ENCODE measurements at regions not wholly inside any gene's neighbourhood (a gene's known extent, or its start where the extent isn't known, plus 50 kb on each side); places are given as distances from the start of the nearest gene placed in this dataset.

DNA sequence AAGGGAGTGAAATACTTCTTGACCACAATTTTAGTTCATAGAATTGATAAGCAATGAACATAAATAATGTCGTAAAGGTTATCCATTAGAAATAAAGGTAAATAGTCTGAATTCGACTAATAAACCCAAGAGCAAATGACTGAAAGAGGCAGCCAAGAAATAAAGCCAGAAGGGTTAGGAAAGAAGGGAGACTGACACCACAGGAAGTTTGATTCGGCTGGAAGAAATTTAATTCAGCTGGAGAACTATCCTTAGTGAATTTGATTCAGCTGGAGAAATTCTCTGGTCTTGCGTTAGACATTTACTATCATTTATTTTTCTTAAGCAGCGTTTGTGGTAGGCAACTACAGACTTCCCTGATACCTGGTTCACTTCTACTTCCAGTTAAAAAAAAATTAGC is 429.6 kb downstream of the PID1 start:
- no peak overlapping the region for H2AFZ ChIP-seq (ENCODE audit: low read depth, low read length)
- no TSS peak for BruUV-seq (replicated peaks)
- dilution Hi-C loops (cut with MboI; ENCODE audit: extremely low pct_ligation_motif_present, low sequenced_read_pairs): no loop called here
- no peaks in the 10 kb centered on the region for H3K36me3 ChIP-seq (ENCODE audit: control insufficient read depth in 2 of 2, extremely low read depth in 1 of 2, insufficient read depth in 2 of 2, low read length in 2 of 2)
- no peaks in the 10 kb centered on the region for H3K79me2 ChIP-seq (ENCODE audit: control insufficient read depth, insufficient read depth, low read length)
- no peaks in the 10 kb centered on the region for H3K27me3 ChIP-seq (ENCODE audit: control insufficient read depth in 2 of 2, insufficient read depth in 2 of 2, low read length in 2 of 2)
- H3K4me1 ChIP-seq (ENCODE audit: control insufficient read depth, extremely low read depth, insufficient read depth, low read length): no peaks in the 10 kb centered on the region
- H3K9me1 ChIP-seq (replicated peaks; ENCODE audit: control insufficient read depth, extremely low read depth, insufficient read depth, low read length): no peaks in the 10 kb centered on the region
- no peak overlapping the region for H3K4me3 ChIP-seq (replicated peaks in 1 of 3; ENCODE audit: insufficient read depth in 1 of 3, low read depth in 1 of 3, low read length in 3 of 3)
- no peak overlapping the region for H3K4me2 ChIP-seq (ENCODE audit: insufficient read depth, low read length)
- ChIA-PET CTCF (no interaction called here), POLR2A (no interaction called here)
- no peak for DNase-seq (ENCODE audit: low read depth, low spot score)
- no peak for FAIRE-seq
- intact Hi-C loops (cut with micrococcal nuclease): no loop called here
- no peak overlapping the region for H3K27ac ChIP-seq (ENCODE audit: insufficient read depth, low read depth, low read length)
- H3K9me3 ChIP-seq (replicated peaks; ENCODE audit: control insufficient read depth, insufficient read depth, low read length): peaks cover 7% of the 10 kb centered on the region
- no peak overlapping the region for H3K9ac ChIP-seq (replicated peaks; ENCODE audit: extremely low read depth, insufficient read depth, low read length)
- TF ChIP-seq, protein P1, sequence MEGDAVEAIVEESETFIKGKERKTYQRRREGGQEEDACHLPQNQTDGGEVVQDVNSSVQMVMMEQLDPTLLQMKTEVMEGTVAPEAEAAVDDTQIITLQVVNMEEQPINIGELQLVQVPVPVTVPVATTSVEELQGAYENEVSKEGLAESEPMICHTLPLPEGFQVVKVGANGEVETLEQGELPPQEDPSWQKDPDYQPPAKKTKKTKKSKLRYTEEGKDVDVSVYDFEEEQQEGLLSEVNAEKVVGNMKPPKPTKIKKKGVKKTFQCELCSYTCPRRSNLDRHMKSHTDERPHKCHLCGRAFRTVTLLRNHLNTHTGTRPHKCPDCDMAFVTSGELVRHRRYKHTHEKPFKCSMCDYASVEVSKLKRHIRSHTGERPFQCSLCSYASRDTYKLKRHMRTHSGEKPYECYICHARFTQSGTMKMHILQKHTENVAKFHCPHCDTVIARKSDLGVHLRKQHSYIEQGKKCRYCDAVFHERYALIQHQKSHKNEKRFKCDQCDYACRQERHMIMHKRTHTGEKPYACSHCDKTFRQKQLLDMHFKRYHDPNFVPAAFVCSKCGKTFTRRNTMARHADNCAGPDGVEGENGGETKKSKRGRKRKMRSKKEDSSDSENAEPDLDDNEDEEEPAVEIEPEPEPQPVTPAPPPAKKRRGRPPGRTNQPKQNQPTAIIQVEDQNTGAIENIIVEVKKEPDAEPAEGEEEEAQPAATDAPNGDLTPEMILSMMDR (IDR thresholded peaks at IDR 0.05; ENCODE audit: extremely low read depth in 1 of 2, insufficient read depth in 1 of 2, low read depth in 1 of 2, low read length in 2 of 2): no peak
- TF ChIP-seq JUN (IDR thresholded peaks at IDR 0.05; ENCODE audit: borderline replicate concordance, insufficient read depth, insufficient read length, low read depth): no peak
- TF ChIP-seq GATA2 (IDR thresholded peaks at IDR 0.05; ENCODE audit: insufficient read depth, insufficient read length, low read depth, low read length): no peak
- no peak for TF ChIP-seq FOS (IDR thresholded peaks at IDR 0.05; ENCODE audit: borderline replicate concordance, insufficient read depth, low read length)
- no peak for TF ChIP-seq EZH2 (IDR thresholded peaks at IDR 0.05; ENCODE audit: borderline replicate concordance, low read depth, low read length, severe bottlenecking)
- H4K20me1 ChIP-seq (replicated peaks; ENCODE audit: control insufficient read depth, extremely low read depth, insufficient read depth, low read length): no peaks in the 10 kb centered on the region

DNA sequence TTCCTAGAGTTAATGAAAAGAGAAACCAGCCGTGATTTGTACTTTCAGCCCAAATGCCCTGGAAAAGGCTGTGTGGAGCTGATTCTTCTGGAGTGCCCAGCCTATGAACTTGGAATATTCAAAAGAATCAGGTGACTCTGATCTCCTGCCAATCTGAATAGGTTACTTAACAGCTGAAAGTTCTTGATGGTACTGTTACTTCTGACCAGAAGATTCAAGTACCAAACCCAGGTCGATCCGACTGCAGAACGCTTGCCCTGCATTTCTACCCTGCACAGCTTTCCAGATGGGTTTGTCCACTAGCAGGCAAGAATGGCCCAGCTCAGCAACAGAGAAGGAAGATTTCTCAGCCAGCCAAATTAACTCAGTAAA is 430.4 kb downstream of the PID1 start:
- FAIRE-seq (no peak), DNase-seq (ENCODE audit: low read depth, low spot score) (no peak)
- no peaks in the 10 kb centered on the region for H3K79me2 ChIP-seq (ENCODE audit: control insufficient read depth, insufficient read depth, low read length)
- intact Hi-C loops (cut with micrococcal nuclease) (no loop called here), dilution Hi-C loops (cut with MboI; ENCODE audit: extremely low pct_ligation_motif_present, low sequenced_read_pairs) (no loop called here)
- no TSS peak for BruUV-seq (replicated peaks)
- no peak overlapping the region for H3K9ac ChIP-seq (replicated peaks; ENCODE audit: extremely low read depth, insufficient read depth, low read length)
- no peak overlapping the region for H3K4me2 ChIP-seq (ENCODE audit: insufficient read depth, low read length)
- H3K27me3 ChIP-seq (ENCODE audit: control insufficient read depth in 2 of 2, insufficient read depth in 2 of 2, low read length in 2 of 2): no peaks in the 10 kb centered on the region
- TF ChIP-seq POLR2AphosphoS5 (IDR thresholded peaks at IDR 0.05; ENCODE audit: insufficient read depth, low read depth, low read length): no peak
- no peak for TF ChIP-seq MAX (IDR thresholded peaks at IDR 0.05; ENCODE audit: insufficient read depth, insufficient read length)
- no peak for TF ChIP-seq FOS (IDR thresholded peaks at IDR 0.05; ENCODE audit: borderline replicate concordance, insufficient read depth, low read length)
- no peak for TF ChIP-seq EZH2 (IDR thresholded peaks at IDR 0.05; ENCODE audit: borderline replicate concordance, low read depth, low read length, severe bottlenecking)
- TF ChIP-seq POLR2A (IDR thresholded peaks at IDR 0.05; ENCODE audit: low read depth, low read length): no peak
- no peak for TF ChIP-seq MYC (IDR thresholded peaks at IDR 0.05; ENCODE audit: low read depth, low read length)
- no peak for TF ChIP-seq GATA2 (IDR thresholded peaks at IDR 0.05; ENCODE audit: insufficient read depth, insufficient read length, low read depth, low read length)
- TF ChIP-seq, protein P1 (IDR thresholded peaks at IDR 0.05; ENCODE audit: extremely low read depth in 1 of 2, insufficient read depth in 1 of 2, low read depth in 1 of 2, low read length in 2 of 2): no peak
- TF ChIP-seq JUN (IDR thresholded peaks at IDR 0.05; ENCODE audit: borderline replicate concordance, insufficient read depth, insufficient read length, low read depth): no peak
- no peak overlapping the region for H3K4me3 ChIP-seq (replicated peaks in 1 of 3; ENCODE audit: insufficient read depth in 1 of 3, low read depth in 1 of 3, low read length in 3 of 3)
- no peaks in the 10 kb centered on the region for H4K20me1 ChIP-seq (replicated peaks; ENCODE audit: control insufficient read depth, extremely low read depth, insufficient read depth, low read length)
- H3K9me3 ChIP-seq (replicated peaks; ENCODE audit: control insufficient read depth, insufficient read depth, low read length): peaks cover 7% of the 10 kb centered on the region
- no peaks in the 10 kb centered on the region for H3K9me1 ChIP-seq (replicated peaks; ENCODE audit: control insufficient read depth, extremely low read depth, insufficient read depth, low read length)
- no peak overlapping the region for H3K27ac ChIP-seq (ENCODE audit: insufficient read depth, low read depth, low read length)
- no peak overlapping the region for H2AFZ ChIP-seq (ENCODE audit: low read depth, low read length)
- CTCF ChIA-PET: no interaction called here
- no peaks in the 10 kb centered on the region for H3K36me3 ChIP-seq (ENCODE audit: control insufficient read depth in 2 of 2, extremely low read depth in 1 of 2, insufficient read depth in 2 of 2, low read length in 2 of 2)
- H3K4me1 ChIP-seq (ENCODE audit: control insufficient read depth, extremely low read depth, insufficient read depth, low read length): no peaks in the 10 kb centered on the region
- POLR2A ChIA-PET: no interaction called here

All from endothelial cell of umbilical vein (primary cell).